ENCODE measurements at regions not wholly inside any gene's neighbourhood (a gene's known extent, or its start where the extent isn't known, plus 50 kb on each side); places are given as distances from the start of the nearest gene placed in this dataset.

DNA sequence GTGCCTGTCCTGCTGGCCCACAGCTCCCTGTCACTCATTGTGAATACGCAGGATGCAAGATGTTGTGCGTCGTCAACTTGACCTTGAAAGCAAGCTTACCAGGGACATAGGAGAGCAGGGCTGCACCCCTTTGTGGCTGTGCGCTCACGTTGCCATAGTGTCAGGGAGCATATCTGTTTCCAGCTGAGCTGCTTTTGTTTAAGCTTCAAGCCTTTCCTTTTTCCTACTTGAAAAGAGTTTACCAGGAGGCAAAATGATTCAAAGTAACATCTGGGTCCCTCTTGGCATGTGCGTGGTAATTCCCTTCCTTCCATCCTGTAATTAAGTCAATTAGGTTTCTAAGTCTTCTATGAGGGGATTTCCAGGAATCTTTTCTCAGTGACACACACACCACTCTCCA lies 537.1 kb downstream of the AJAP1 start:
- Histone ChIP-seq H3K27me3 (replicated peaks) (no peaks in the 10 kb centered on the region), H3K4me3 (no peak overlapping the region), H3K36me3 (no peaks in the 10 kb centered on the region), H3K4me1 (replicated peaks) (no peaks in the 10 kb centered on the region), H3K9me3 (replicated peaks) (peaks cover 6% of the 10 kb centered on the region), H3K27ac (no peak overlapping the region)
- DNase-seq (ENCODE audit: low read depth in 1 of 2, low spot score in 2 of 2), result no peak

DNA sequence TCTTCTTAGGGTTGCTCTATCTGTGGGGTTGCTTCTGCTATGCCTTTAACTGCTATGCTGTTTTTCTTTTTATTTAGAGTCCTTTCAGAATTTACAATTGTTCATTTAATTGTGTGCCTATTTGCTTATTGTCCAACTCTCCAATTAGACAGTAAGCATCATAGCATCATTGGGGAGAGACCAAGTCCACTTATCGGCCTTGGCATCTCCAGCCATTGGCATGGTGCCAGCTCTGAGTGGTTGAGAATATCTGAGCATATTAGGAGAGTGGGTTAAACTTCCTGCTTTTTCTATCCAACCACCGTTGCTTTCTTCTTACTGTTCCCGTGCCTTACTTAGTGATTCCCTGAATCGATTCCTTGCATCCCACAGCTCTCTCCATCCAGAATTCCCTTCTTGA lies 535.0 kb downstream of the AJAP1 start:
- no peaks in the 10 kb centered on the region for H3K4me1 ChIP-seq (replicated peaks)
- H3K9me3 ChIP-seq (replicated peaks), result peaks cover 17% of the 10 kb centered on the region
- no peak overlapping the region for H3K27ac ChIP-seq
- no peak for DNase-seq (ENCODE audit: low read depth in 1 of 2, low spot score in 2 of 2)
- no peaks in the 10 kb centered on the region for H3K36me3 ChIP-seq
- no peaks in the 10 kb centered on the region for H3K27me3 ChIP-seq (replicated peaks)
- no peak overlapping the region for H3K4me3 ChIP-seq

- DNase-seq (ENCODE audit: low read depth in 1 of 2, low spot score in 2 of 2), result no peak
- Histone ChIP-seq H3K27ac (no peak overlapping the region), H3K4me3 (no peak overlapping the region), H3K9me3 (replicated peaks) (peaks cover 3% of the 10 kb centered on the region), H3K27me3 (replicated peaks) (no peaks in the 10 kb centered on the region), H3K36me3 (no peaks in the 10 kb centered on the region), H3K4me1 (replicated peaks) (no peaks in the 10 kb centered on the region)
Observed at GRCh38 chr1:5165762-5166161, 511.4 kb downstream of the AJAP1 start.

GRCh38 chr1:5164158-5164557 lies 509.7 kb downstream of the AJAP1 start:
- Histone ChIP-seq H3K9me3 (replicated peaks) (no peaks in the 10 kb centered on the region; the same call in none of the 2 replicates), H3K36me3 (no peaks in the 10 kb centered on the region), H3K27ac (no peak overlapping the region), H3K4me1 (replicated peaks) (no peaks in the 10 kb centered on the region), H3K4me3 (no peak overlapping the region), H3K27me3 (replicated peaks) (no peaks in the 10 kb centered on the region)
- no peak for DNase-seq (ENCODE audit: low read depth in 1 of 2, low spot score in 2 of 2)

GRCh38 chr1:5161372-5161771 lies 507.0 kb downstream of the AJAP1 start:
- H3K27ac ChIP-seq, result no peak overlapping the region
- no peaks in the 10 kb centered on the region for H3K4me1 ChIP-seq (replicated peaks)

GRCh38 chr1:5157175-5157574 lies 502.8 kb downstream of the AJAP1 start:
- Histone ChIP-seq H3K36me3 (no peaks in the 10 kb centered on the region), H3K9me3 (replicated peaks) (peaks cover 4% of the 10 kb centered on the region; the same call in 1 of the 2 replicates), H3K27ac (no peak overlapping the region), H3K4me1 (replicated peaks) (no peaks in the 10 kb centered on the region), H3K27me3 (replicated peaks) (no peaks in the 10 kb centered on the region), H3K4me3 (no peak overlapping the region)
- no peak for DNase-seq (ENCODE audit: low read depth in 1 of 2, low spot score in 2 of 2)

More at GRCh38 chr1:5161372-5161771, 507.0 kb downstream of the AJAP1 start:
- Histone ChIP-seq H3K4me3 (no peak overlapping the region), H3K27me3 (replicated peaks) (no peaks in the 10 kb centered on the region), H3K9me3 (replicated peaks) (no peaks in the 10 kb centered on the region; the same call in 1 of the 2 replicates), H3K36me3 (no peaks in the 10 kb centered on the region)
- DNase-seq (ENCODE audit: low read depth in 1 of 2, low spot score in 2 of 2), result no peak

DNA sequence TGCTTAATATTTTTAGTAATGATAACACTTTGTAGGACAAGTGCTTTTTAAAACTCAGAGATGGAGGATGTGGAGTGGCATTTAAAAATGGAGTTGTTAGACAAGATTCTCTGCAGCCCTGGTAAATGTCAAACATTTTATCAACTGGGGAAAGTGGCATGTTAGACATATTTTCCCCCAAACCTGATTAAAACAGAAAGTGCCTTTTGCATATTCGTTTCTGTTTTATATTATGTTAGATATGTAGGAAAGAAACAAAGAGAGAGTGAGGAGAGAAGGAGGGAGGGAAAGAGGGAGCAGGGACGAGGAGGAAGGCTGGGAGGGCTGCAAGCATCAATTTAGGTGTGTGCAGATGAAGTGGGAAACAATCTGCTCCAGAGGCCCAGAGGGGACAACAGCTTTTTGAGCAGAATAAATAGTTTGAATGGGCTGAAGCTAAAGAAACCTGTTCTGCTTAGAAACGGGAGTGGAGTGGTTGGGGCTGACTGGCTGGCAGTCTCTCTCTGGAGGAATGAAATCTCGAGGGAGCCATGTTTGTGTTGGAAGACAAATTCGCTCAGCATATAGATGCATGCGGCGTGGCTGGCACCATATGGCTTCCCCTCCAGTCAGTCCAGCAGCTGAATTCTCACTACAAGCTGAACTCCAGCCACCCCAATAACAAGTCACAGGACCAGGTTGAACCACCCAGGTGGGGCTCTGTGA lies 502.2 kb downstream of the AJAP1 start:
- H3K9me3 ChIP-seq (replicated peaks), result peaks cover 4% of the 10 kb centered on the region; the same call in 1 of the 2 replicates
- H3K36me3 ChIP-seq, result no peaks in the 10 kb centered on the region
- H3K27ac ChIP-seq, result no peak overlapping the region
- H3K4me1 ChIP-seq (replicated peaks), result no peaks in the 10 kb centered on the region
- no peaks in the 10 kb centered on the region for H3K27me3 ChIP-seq (replicated peaks)
- no peak for DNase-seq (ENCODE audit: low read depth in 1 of 2, low spot score in 2 of 2)
- H3K4me3 ChIP-seq, result no peak overlapping the region

GRCh38 chr1:5151511-5151910 lies 497.1 kb downstream of the AJAP1 start:
- H3K4me1 ChIP-seq (replicated peaks), result no peaks in the 10 kb centered on the region
- no peak for DNase-seq (ENCODE audit: low read depth in 1 of 2, low spot score in 2 of 2)
- no peaks in the 10 kb centered on the region for H3K27me3 ChIP-seq (replicated peaks)
- H3K27ac ChIP-seq, result no peak overlapping the region
- H3K4me3 ChIP-seq, result no peak overlapping the region
- H3K36me3 ChIP-seq, result no peaks in the 10 kb centered on the region
- 0 out of 2 replicates have a peak, but pooled peaks cover 6% of the 10 kb centered on the region for H3K9me3 ChIP-seq (replicated peaks)

GRCh38 chr1:5150191-5150590 lies 495.8 kb downstream of the AJAP1 start:
- Histone ChIP-seq H3K9me3 (replicated peaks) (0 out of 2 replicates have a peak, but pooled peaks cover 8% of the 10 kb centered on the region), H3K36me3 (no peaks in the 10 kb centered on the region), H3K4me1 (replicated peaks) (no peaks in the 10 kb centered on the region), H3K27ac (no peak overlapping the region), H3K4me3 (no peak overlapping the region), H3K27me3 (replicated peaks) (no peaks in the 10 kb centered on the region)
- no peak for DNase-seq (ENCODE audit: low read depth in 1 of 2, low spot score in 2 of 2)

GRCh38 chr1:5147806-5148205 lies 493.4 kb downstream of the AJAP1 start:
- Histone ChIP-seq H3K4me3 (no peak overlapping the region), H3K36me3 (no peaks in the 10 kb centered on the region), H3K27ac (no peak overlapping the region), H3K27me3 (replicated peaks) (no peaks in the 10 kb centered on the region), H3K9me3 (replicated peaks) (peaks cover 6% of the 10 kb centered on the region; the same call in 1 of the 2 replicates), H3K4me1 (replicated peaks) (no peaks in the 10 kb centered on the region)
- DNase-seq (ENCODE audit: low read depth in 1 of 2, low spot score in 2 of 2), result no peak

- Histone ChIP-seq H3K36me3 (no peaks in the 10 kb centered on the region), H3K27me3 (replicated peaks) (no peaks in the 10 kb centered on the region), H3K27ac (no peak overlapping the region), H3K4me3 (no peak overlapping the region), H3K4me1 (replicated peaks) (no peaks in the 10 kb centered on the region), H3K9me3 (replicated peaks) (peaks cover 16% of the 10 kb centered on the region; the same call in 1 of the 2 replicates)
- DNase-seq (ENCODE audit: low read depth in 1 of 2, low spot score in 2 of 2), result no peak
Observed at GRCh38 chr1:5142389-5142788, 488.0 kb downstream of the AJAP1 start.

DNA sequence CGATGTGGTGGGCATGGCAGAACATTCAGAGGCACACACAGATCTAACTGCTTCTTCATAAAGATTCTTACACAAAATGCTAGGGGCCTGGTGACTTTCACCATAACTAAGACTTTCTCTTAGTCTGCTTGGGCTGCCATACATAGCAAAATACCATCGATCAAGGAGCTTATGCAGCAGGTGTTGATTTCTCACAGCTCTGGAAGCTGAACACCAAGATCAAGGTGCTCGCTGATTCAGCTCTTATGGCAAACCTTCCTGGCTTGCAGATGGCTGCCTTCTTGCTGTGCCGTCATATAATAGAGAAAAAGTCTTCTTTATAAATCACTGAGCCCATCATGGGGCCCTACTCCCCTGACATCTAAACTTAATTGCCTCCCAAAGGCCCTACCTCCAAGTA lies 487.3 kb downstream of the AJAP1 start:
- no peaks in the 10 kb centered on the region for H3K4me1 ChIP-seq (replicated peaks)
- DNase-seq (ENCODE audit: low read depth in 1 of 2, low spot score in 2 of 2), result no peak
- H3K27ac ChIP-seq, result no peak overlapping the region
- no peak overlapping the region for H3K4me3 ChIP-seq
- H3K9me3 ChIP-seq (replicated peaks), result peaks cover 16% of the 10 kb centered on the region; the same call in 1 of the 2 replicates
- no peaks in the 10 kb centered on the region for H3K36me3 ChIP-seq
- no peaks in the 10 kb centered on the region for H3K27me3 ChIP-seq (replicated peaks)

DNA sequence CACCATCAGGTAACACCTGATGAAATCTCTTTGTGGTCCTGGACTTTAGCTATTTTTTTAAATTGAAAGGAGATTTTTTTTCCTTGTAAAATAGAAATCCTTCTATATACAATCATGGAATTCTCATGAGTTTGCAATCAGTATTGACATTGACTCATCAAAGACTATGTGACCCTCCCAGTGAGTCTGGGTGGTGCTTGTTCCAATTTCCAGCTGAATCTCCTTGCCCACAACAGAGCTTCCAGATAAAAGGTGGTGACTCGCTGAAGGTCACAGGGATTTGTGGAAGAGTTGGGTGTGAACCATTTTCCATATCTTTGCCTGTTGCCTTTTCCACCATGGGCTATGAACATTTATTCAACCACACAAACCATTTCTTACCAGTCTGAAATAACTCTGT lies 486.6 kb downstream of the AJAP1 start:
- Histone ChIP-seq H3K36me3 (no peaks in the 10 kb centered on the region), H3K9me3 (replicated peaks) (peaks cover 18% of the 10 kb centered on the region; the same call in 1 of the 2 replicates), H3K4me1 (replicated peaks) (no peaks in the 10 kb centered on the region), H3K27ac (no peak overlapping the region), H3K4me3 (no peak overlapping the region), H3K27me3 (replicated peaks) (no peaks in the 10 kb centered on the region)
- DNase-seq (ENCODE audit: low read depth in 1 of 2, low spot score in 2 of 2), result no peak

- no peak overlapping the region for H3K27ac ChIP-seq
- DNase-seq (ENCODE audit: low read depth in 1 of 2, low spot score in 2 of 2), result no peak
- peaks cover 17% of the 10 kb centered on the region; the same call in 1 of the 2 replicates for H3K9me3 ChIP-seq (replicated peaks)
- H3K27me3 ChIP-seq (replicated peaks), result no peaks in the 10 kb centered on the region
- no peaks in the 10 kb centered on the region for H3K4me1 ChIP-seq (replicated peaks)
- H3K36me3 ChIP-seq, result no peaks in the 10 kb centered on the region
- no peak overlapping the region for H3K4me3 ChIP-seq
Observed at GRCh38 chr1:5140136-5140535, 485.7 kb downstream of the AJAP1 start.
